Transverse colon (tissue), 4 donors: ENCODE measurements at regions not wholly inside any gene's neighbourhood (a gene's known extent, or its start where the extent isn't known, plus 50 kb on each side); places are given as distances from the start of the nearest gene placed in this dataset.

Source experiments
- DNase-seq: peaks from one replicate; pipeline ENCODE4 v3.0.0-alpha.2; 2019
- H3K27ac ChIP-seq, 4 donors: fragments of 200-600 bp; sonication (generic); 2 replicates each; pipeline ENCODE4 v1.5.1; 2016 to 2018; ENCODE audit warnings: inconsistent platforms in 4 of 4
- H3K27me3 ChIP-seq: fragments of 200-600 bp; sonication (generic); 2 replicates; pipeline ENCODE4 v1.5.1; 2017; ENCODE audit warnings: inconsistent platforms
- H3K36me3 ChIP-seq, 4 donors: fragments of 200-600 bp; sonication (generic); 2 replicates each; pipeline ENCODE4 v1.5.1; 2017 to 2019; ENCODE audit warnings: inconsistent platforms in 4 of 4
- H3K4me1 ChIP-seq, 4 donors: fragments of 200-600 bp; sonication (generic); 2 replicates each; pipeline ENCODE4 v1.5.1; 2017 to 2020; ENCODE audit warnings: inconsistent platforms in 4 of 4
- H3K4me3 ChIP-seq, 4 donors: fragments of 200-600 bp; sonication (generic); 1 replicate in 1 of 4; 2 replicates in 3 of 4; pipeline versions ENCODE4 v1.5.1 to v1.6.1; 2017 to 2019; ENCODE audit warnings: inconsistent platforms in 4 of 4
- H3K9me3 ChIP-seq, 2 donors: fragments of 200-600 bp; sonication (generic); 2 replicates each; pipeline ENCODE4 v1.5.1; 2017 to 2019; ENCODE audit warnings: inconsistent platforms in 2 of 2
- CTCF ChIP-seq, 5 experiments: fragments of 200-600 bp in 3 of 5; fragments of 450-650 bp in 2 of 5; sonication (generic) in 3 of 5; IDR thresholded peaks; 1 replicate in 2 of 5; 2 replicates in 3 of 5; pipeline ENCODE4 v1.5.1; 2016 to 2017; ENCODE audit warnings: antibody characterized with exemption in 5 of 5, inconsistent platforms in 3 of 5, mild to moderate bottlenecking in 2 of 5, moderate library complexity in 1 of 5
- EP300 ChIP-seq: sonication (generic); formaldehyde crosslinking; IDR thresholded peaks from one replicate; pipeline ENCODE4 v1.6.1; 2017; ENCODE audit warnings: antibody characterized with exemption, low read depth
- POLR2A ChIP-seq: fragments of 450-650 bp; IDR thresholded peaks from one replicate; pipeline ENCODE4 v1.6.1; 2016; ENCODE audit warnings: antibody characterized with exemption, mild to moderate bottlenecking, moderate library complexity
- POLR2AphosphoS5 ChIP-seq, 3 donors: sonication (generic); formaldehyde crosslinking; IDR thresholded peaks; one replicate each; pipeline ENCODE4 v1.6.1; 2016; ENCODE audit warnings: antibody characterized with exemption in 3 of 3
- WGBS, 2 donors: methylation state at CpG; one replicate each; pipeline ENCODE4 v1.1.5; 2018; ENCODE audit warnings: low coverage in 1 of 2; 5-methylcytosine and 5-hydroxymethylcytosine counted together
- in situ Hi-C, 4 donors: fragments of 200-750 bp; cut with MboI; loops; one replicate each; pipeline versions ENCODE4 v1.15.0 to v1.15.1; 2017; ENCODE audit warnings: low sequenced_read_pairs in 3 of 4, low pct_ligation_motif_present in 1 of 4, low pct_unique_long_range_greater_than_20kb in 1 of 4
- intact Hi-C: fragments of 100-400 bp; cut with DNase I; formaldehyde crosslinking; loops from one replicate; pipeline ENCODE4 v1.15.1; 2023; ENCODE audit warnings: low total_unique reads

- intact Hi-C loops (no loop called here), in situ Hi-C loops (no loop called here)
- TF ChIP-seq POLR2AphosphoS5 (IDR thresholded peaks at IDR 0.05): peak in 2 of 3 donors; percentile 26 to 28
- TF ChIP-seq CTCF (IDR thresholded peaks at IDR 0.05): no peak
- 12 to 37% methylated on average over 8 to 17 of the region's 17 CpGs for WGBS, 2 donors
- H3K4me1 ChIP-seq: peaks cover 0 to 21% (median 7%) of the 10 kb centered on the region in 4 donors
- no peaks in the 10 kb centered on the region for H3K9me3 ChIP-seq
- DNase-seq: peak; percentile 64
- peak overlapping the region; percentile 17 to 70 (median 52) for H3K27ac ChIP-seq
- H3K36me3 ChIP-seq: no peaks in the 10 kb centered on the region
- H3K27me3 ChIP-seq: no peaks in the 10 kb centered on the region
- no peak overlapping the region for H3K4me3 ChIP-seq
Measured at GRCh38 chr20:22511943-22512910, 72.1 kb downstream of the FOXA2 start.

GRCh38 chr20:22509843-22510147 is 74.6 kb downstream of the FOXA2 start:
- H3K4me3 ChIP-seq: no peak overlapping the region
- no peaks in the 10 kb centered on the region for H3K9me3 ChIP-seq
- intact Hi-C loops (no loop called here), in situ Hi-C loops (no loop called here)
- no peak for DNase-seq
- no peak for TF ChIP-seq POLR2AphosphoS5 (IDR thresholded peaks at IDR 0.05)
- no peaks in the 10 kb centered on the region for H3K36me3 ChIP-seq
- WGBS, 2 donors: 80 to 87% methylated on average over 3 of the region's 3 CpGs
- H3K27ac ChIP-seq: no peak overlapping the region
- H3K4me1 ChIP-seq: peaks cover 0 to 21% (median 7%) of the 10 kb centered on the region in 4 donors
- no peaks in the 10 kb centered on the region for H3K27me3 ChIP-seq

DNA sequence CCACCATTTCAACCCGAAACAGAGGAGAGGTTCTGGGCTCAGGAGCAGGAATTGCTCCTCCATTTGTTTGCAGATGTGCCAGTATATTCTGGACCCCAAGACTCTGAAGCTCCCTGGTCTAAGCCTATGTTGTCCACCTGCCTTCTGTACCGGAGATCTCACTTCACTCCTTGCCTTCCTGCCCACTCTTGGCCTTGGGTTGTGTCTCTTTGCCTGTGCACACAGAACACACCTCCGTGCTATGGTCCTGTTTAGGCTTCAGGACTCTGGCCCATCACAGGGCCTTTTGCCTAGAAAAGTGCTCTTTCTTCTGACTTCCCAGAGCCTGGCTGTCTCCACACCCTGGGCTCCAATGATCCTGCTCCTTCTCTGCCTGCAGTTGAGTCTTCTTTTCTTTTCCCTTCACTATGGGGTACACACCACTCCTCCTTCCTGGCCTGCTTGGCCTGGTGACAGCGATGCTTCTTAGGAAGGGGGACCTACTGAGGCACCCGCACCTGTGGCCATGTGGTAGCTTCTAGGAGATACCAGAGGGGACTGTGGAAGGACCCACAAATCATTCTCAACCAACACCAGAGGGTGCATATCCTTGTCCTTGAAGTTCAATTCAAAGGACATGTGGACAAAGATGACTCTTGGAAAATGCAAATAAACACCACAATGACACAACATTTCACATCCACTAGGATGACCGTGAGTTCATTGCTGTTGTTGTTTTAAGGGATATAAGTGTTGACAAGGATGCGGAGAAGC is 75.1 kb downstream of the FOXA2 start:
- Histone ChIP-seq H3K9me3 (no peaks in the 10 kb centered on the region), H3K4me1 (peaks cover 0 to 21% (median 7%) of the 10 kb centered on the region in 4 donors), H3K36me3 (no peaks in the 10 kb centered on the region), H3K27ac (no peak overlapping the region), H3K4me3 (no peak overlapping the region), H3K27me3 (no peaks in the 10 kb centered on the region)
- intact Hi-C loops: no loop called here
- in situ Hi-C loops: no loop called here
- TF ChIP-seq POLR2A: no peak
- DNase-seq: no peak
- 85 to 90% methylated on average over 2 to 7 of the region's 7 CpGs for WGBS, 2 donors

DNA sequence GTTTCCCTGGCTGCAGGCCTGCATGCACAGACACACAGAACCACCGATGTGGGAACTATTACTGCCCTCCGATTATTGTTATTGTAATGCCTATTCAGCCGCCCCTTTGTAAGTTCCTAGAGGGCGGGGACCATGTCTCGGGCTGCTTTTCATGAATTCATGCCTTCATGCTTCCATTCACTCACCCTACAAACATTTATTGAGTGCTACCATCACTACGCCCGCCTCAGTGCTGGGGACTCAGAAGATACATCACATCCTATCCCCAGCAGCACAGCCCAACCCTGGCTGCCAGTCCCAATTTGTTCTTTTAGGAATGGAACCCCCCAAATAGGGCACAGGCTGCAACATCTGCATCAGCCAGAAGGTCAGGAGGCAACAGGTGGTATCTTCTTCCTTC is 75.9 kb downstream of the FOXA2 start:
- intact Hi-C loops: no loop called here
- WGBS, 2 donors: 76% methylated on average over 7 of the region's 7 CpGs; no CpG with 5 or more reads in 1 of the 2 donors
- in situ Hi-C loops: no loop called here

DNA sequence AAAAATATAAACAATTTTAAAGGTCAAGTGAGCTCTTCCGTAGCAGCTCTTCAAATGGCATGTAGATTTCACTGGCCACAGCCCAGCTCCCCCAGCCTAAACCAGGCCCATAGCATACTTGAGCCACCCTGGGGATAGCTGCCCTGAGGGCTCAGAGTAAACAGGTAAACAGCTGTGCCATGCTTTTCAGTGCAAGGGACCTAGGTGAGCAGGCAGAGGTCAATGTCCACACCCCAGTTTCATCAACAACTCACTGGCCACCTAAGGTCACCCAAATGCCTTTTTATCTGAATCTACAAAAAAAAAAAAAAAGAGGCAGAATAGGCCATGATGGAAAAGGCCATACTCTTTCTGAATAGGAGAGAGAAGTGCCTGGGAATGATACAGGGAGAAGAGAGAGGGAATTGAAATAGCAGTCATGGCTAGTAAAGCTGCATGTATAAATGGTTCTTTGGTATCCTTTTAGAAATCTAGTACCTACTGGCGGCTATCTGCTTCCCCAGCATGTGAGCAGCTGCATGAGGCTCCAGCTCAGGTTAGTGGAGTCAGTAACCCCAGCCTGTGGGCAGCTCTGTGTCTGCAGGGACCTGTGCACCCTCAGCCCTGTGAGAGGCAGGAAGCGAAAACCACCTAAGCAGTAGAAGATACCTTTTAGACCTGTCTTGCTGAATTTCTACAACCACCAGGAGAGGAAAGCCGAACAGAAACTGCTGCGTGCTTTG is 77.0 kb downstream of the FOXA2 start:
- Histone ChIP-seq H3K27me3 (no peaks in the 10 kb centered on the region), H3K9me3 (no peaks in the 10 kb centered on the region), H3K27ac (no peak overlapping the region), H3K36me3 (no peaks in the 10 kb centered on the region), H3K4me3 (no peak overlapping the region), H3K4me1 (peaks cover 0 to 19% (median 3%) of the 10 kb centered on the region in 4 donors)
- TF ChIP-seq EP300: no peak
- DNase-seq: no peak
- in situ Hi-C loops: no loop called here
- intact Hi-C loops: no loop called here
- 93 to 100% methylated on average over 4 to 5 of the region's 5 CpGs for WGBS, 2 donors

More for the DNA sequence above, 75.9 kb downstream of the FOXA2 start:
- no peak for DNase-seq
- Histone ChIP-seq H3K9me3 (no peaks in the 10 kb centered on the region), H3K27me3 (no peaks in the 10 kb centered on the region), H3K4me3 (no peak overlapping the region), H3K27ac (no peak overlapping the region), H3K36me3 (no peaks in the 10 kb centered on the region), H3K4me1 (peaks cover 0 to 21% (median 7%) of the 10 kb centered on the region in 4 donors)
- TF ChIP-seq POLR2AphosphoS5 (IDR thresholded peaks at IDR 0.05): no peak
- TF ChIP-seq POLR2A: no peak

DNA sequence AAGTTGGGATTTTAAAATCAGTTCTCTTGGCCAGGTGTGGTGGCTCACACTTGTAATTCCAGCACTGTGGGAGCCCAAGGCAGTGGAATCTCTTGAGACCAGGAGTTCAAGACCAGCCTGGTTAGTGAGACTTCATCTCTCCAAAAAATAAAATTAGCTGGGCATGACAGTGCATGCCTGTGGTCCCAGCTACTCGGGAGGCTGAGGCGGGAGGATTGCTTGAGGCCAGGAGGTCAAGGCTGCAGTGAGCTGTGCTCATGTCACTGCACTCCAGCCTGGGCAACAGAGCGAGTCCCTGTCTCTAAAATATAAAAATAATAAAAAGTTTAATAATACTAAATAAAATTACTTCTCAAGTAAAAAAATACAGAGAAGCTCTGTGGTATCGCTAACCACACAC is 77.5 kb downstream of the FOXA2 start:
- in situ Hi-C loops: no loop called here
- H3K4me1 ChIP-seq: peaks cover 0 to 15% (median under 1%) of the 10 kb centered on the region in 4 donors
- H3K27me3 ChIP-seq: no peaks in the 10 kb centered on the region
- no peaks in the 10 kb centered on the region for H3K36me3 ChIP-seq
- H3K9me3 ChIP-seq: no peaks in the 10 kb centered on the region
- no peak overlapping the region for H3K27ac ChIP-seq
- TF ChIP-seq POLR2A: no peak
- TF ChIP-seq EP300: no peak
- TF ChIP-seq POLR2AphosphoS5 (IDR thresholded peaks at IDR 0.05): no peak
- no peak for TF ChIP-seq CTCF (IDR thresholded peaks at IDR 0.05)
- 71 to 100% methylated on average over 1 to 4 of the region's 4 CpGs for WGBS, 2 donors
- H3K4me3 ChIP-seq: no peak overlapping the region
- no peak for DNase-seq
- intact Hi-C loops: no loop called here
